Esophagus (tissue), 2 donors: ENCODE measurements at regions not wholly inside any gene's neighbourhood (a gene's known extent, or its start where the extent isn't known, plus 50 kb on each side); places are given as distances from the start of the nearest gene placed in this dataset.

Source experiments
- H3K27ac ChIP-seq, 2 donors: one replicate each; pipeline ENCODE4 v1.5.1; 2013; ENCODE audit warnings: low read depth in 2 of 2, mild to moderate bottlenecking in 2 of 2, inconsistent platforms in 1 of 2, low read length in 1 of 2, moderate library complexity in 1 of 2
- H3K27me3 ChIP-seq, 2 donors: one replicate each; pipeline ENCODE4 v1.6.1; 2013; ENCODE audit warnings: low read length in 2 of 2, control low read depth in 1 of 2, mild to moderate bottlenecking in 1 of 2; ENCODE audit not compliant: insufficient read depth in 2 of 2, control insufficient read depth in 1 of 2
- H3K36me3 ChIP-seq, 2 donors: one replicate each; pipeline ENCODE4 v1.6.1; 2013; ENCODE audit warnings: low read length in 1 of 2; ENCODE audit not compliant: control insufficient read depth in 2 of 2, insufficient read depth in 2 of 2
- H3K4me1 ChIP-seq, 2 donors: one replicate each; pipeline ENCODE4 v1.6.1; 2013; ENCODE audit warnings: low read length in 1 of 2; ENCODE audit not compliant: control insufficient read depth in 2 of 2, insufficient read depth in 2 of 2
- H3K4me3 ChIP-seq, 2 donors: one replicate each; pipeline ENCODE4 v1.5.1; 2013; ENCODE audit warnings: low read length in 2 of 2, mild to moderate bottlenecking in 2 of 2, low read depth in 1 of 2, moderate library complexity in 1 of 2
- H3K9me3 ChIP-seq, 2 donors: one replicate each; pipeline ENCODE4 v1.6.1; 2013; ENCODE audit warnings: mild to moderate bottlenecking in 2 of 2, low read depth in 1 of 2, low read length in 1 of 2, moderate library complexity in 1 of 2; ENCODE audit not compliant: control insufficient read depth in 2 of 2, insufficient read depth in 1 of 2
- WGBS, 2 donors: extraction: QIAGEN DNeasy Blood & Tissue Kit; methylation state at CpG; one replicate each; pipeline ENCODE4 v1.1.7; 2013; 5-methylcytosine and 5-hydroxymethylcytosine counted together
- donor health status: healthy with polysubstance abuse.
- donor health status: Bipolar disorder and iron deficiency.

DNA sequence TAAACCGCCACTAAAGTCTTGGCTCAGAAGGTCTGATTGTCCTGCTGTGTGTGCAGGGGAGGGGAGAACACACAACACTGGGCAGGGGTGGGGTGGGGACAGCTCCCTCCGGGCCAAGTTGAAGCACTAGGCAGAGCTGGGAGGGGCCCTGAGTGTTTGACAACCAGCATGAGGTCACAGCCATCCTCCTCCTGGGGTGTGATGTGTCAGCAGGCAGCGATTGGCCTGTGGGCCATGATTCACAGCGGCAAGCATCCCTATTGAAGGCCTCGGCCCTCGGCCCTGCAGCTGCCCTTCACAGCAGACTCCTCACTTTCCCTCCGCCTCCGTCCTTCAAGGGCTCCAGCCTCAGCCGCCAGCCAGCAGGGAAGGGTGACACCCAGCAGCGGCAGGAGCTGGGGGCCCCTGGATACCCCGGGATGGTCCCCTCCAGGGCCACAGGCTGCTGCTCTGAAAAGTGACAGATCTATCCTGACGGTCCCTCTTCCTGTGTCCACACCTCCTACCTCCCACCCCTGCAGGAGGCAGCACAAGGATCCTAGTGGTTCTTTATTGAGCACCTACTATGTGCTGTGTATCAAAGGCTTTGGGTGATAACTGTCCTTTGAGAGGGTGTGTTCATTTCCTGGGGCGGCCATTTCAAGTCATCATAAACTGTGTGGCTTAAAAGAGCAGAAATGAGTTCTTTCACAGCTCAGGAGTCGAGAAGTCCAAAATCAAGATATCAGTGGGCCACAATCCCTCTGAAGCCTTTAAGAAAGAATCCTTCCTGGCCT, 66.0 kb upstream of the SLC25A33 start:
- no peaks in the 10 kb centered on the region for H3K36me3 ChIP-seq
- H3K9me3 ChIP-seq: no peaks in the 10 kb centered on the region
- H3K27ac ChIP-seq: peak overlapping the region; percentile 25 to 88
- WGBS, 2 donors: 33 to 43% methylated on average over 14 of the region's 14 CpGs
- H3K27me3 ChIP-seq: no peaks in the 10 kb centered on the region
- H3K4me1 ChIP-seq: peaks cover 4 to 5% of the 10 kb centered on the region in 2 donors
- no peak overlapping the region for H3K4me3 ChIP-seq

DNA sequence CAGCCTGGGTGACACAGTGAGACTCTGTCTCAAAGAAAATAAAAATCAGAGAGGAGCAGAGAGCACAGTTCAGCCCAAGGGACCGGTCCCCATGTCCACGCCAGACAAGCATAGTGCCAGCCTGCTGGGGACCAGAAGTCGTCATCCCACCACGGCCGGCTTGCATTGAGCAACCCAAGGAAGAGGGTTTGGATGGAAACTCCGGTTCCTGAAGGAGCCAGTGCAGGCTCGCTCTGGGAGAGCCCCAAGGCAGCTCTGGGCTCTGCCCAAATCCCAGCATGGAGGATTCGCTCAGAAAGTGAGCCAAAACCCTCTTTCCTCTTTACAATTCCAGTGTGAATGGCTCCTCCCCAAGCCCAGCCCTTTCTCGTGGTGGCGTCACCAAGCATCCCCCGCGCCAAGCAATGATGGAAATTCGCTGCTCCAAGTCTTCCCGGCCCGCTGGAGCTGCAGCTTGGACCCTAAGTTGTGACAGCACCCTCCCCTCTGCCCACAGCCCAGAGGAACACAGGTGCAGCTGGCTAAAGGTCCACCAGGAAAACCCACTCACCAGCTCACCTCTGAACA, 64.1 kb upstream of the SLC25A33 start:
- H3K27ac ChIP-seq: peak overlapping the region; percentile 45 to 66
- WGBS, 2 donors: 41 to 61% methylated on average over 15 of the region's 15 CpGs
- peaks cover 4 to 8% of the 10 kb centered on the region in 2 donors for H3K4me1 ChIP-seq
- H3K27me3 ChIP-seq: no peaks in the 10 kb centered on the region
- no peak overlapping the region for H3K4me3 ChIP-seq
- no peaks in the 10 kb centered on the region for H3K9me3 ChIP-seq
- no peaks in the 10 kb centered on the region for H3K36me3 ChIP-seq

GRCh38 chr1:9476790-9477463, 62.3 kb upstream of the SLC25A33 start:
- Histone ChIP-seq H3K36me3 (no peaks in the 10 kb centered on the region), H3K4me1 (peaks cover 4 to 11% of the 10 kb centered on the region in 2 donors), H3K4me3 (no peak overlapping the region), H3K9me3 (no peaks in the 10 kb centered on the region), H3K27me3 (no peaks in the 10 kb centered on the region), H3K27ac (peak overlapping the region; percentile 43 to 56)
- 47 to 51% methylated on average over 4 of the region's 4 CpGs for WGBS, 2 donors

- Histone ChIP-seq H3K9me3 (no peaks in the 10 kb centered on the region), H3K36me3 (no peaks in the 10 kb centered on the region), H3K4me3 (no peak overlapping the region), H3K4me1 (peaks cover 0 to 12% of the 10 kb centered on the region in 2 donors), H3K27ac (peak overlapping the region in 1 of 2 donors; percentile 43), H3K27me3 (no peaks in the 10 kb centered on the region)
- WGBS, 2 donors: 79 to 80% methylated on average over 4 of the region's 4 CpGs
These were observed 61.7 kb upstream of the SLC25A33 start for GRCh38 chr1:9477535-9477934.

GRCh38 chr1:9478021-9478420, 61.2 kb upstream of the SLC25A33 start:
- peaks cover 0 to 11% of the 10 kb centered on the region in 2 donors for H3K4me1 ChIP-seq
- H3K27ac ChIP-seq: no peak overlapping the region
- H3K27me3 ChIP-seq: no peaks in the 10 kb centered on the region
- no peaks in the 10 kb centered on the region for H3K36me3 ChIP-seq
- WGBS, 2 donors: 85 to 91% methylated on average over 6 of the region's 6 CpGs
- no peaks in the 10 kb centered on the region for H3K9me3 ChIP-seq
- H3K4me3 ChIP-seq: no peak overlapping the region

GRCh38 chr1:9481048-9481447, 58.2 kb upstream of the SLC25A33 start:
- no peak overlapping the region for H3K27ac ChIP-seq
- 33 to 55% methylated on average over 6 of the region's 6 CpGs for WGBS, 2 donors
- H3K36me3 ChIP-seq: no peaks in the 10 kb centered on the region
- no peak overlapping the region for H3K4me3 ChIP-seq
- H3K4me1 ChIP-seq: peaks cover 0 to 11% of the 10 kb centered on the region in 2 donors
- H3K27me3 ChIP-seq: no peaks in the 10 kb centered on the region
- no peaks in the 10 kb centered on the region for H3K9me3 ChIP-seq

DNA sequence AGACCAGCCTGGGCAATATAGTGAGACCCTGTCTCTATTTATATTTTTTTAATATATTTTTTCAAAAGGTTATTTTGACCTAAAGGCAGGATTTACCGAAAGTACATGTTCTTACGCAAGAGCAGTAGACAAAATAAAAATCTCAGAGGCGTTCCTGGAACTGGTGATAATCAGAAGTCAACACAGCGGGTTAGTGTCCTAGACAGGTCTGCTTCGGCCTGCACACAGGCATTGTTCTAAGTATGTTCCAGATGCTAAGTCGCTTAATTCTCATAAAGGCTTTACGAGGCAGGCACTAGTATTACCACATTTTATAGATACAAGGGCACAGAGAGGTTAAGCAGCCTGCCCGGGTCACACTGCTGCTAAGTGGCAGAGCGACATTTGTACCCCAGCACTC, 56.9 kb upstream of the SLC25A33 start:
- Histone ChIP-seq H3K27me3 (no peaks in the 10 kb centered on the region), H3K4me1 (peaks cover 0 to 10% of the 10 kb centered on the region in 2 donors), H3K9me3 (no peaks in the 10 kb centered on the region), H3K27ac (no peak overlapping the region), H3K4me3 (no peak overlapping the region), H3K36me3 (no peaks in the 10 kb centered on the region)
- 84 to 85% methylated on average over 9 of the region's 9 CpGs for WGBS, 2 donors

DNA sequence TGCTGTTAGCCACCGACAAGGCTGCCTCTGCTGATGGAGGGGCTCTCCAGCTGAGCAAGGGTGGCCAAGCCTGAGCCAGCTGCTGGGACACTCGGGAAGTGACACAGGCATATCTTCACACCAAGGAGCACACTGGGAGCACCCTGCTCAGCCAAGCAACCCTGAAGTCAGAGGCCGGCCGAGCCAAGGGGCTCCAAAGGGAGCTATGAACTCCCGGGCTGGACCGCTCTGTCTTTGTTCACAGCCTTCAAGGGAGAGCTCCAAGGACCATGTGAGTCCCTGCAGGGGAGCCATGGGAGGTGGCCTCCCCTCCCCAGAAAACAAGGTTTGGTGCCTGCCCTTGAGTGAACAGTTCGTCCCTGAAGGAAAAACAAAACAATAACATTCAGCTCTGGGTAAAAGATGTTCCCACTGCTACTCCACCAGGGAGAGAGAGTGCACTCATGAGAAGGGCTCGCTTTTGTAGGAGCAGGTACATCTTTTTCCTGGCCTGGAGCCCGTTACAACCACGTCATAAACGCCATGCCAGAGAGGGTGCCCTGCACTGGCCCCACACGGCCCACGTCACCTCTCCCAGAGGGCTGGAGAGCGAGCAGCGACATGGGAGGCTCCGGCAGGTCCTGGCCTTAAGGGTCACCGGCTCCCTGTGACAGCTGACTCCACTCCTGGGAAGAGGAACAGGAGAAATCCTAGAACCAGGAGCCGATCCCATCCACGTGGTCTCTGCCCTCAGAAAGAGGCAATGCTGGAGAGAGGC, 56.3 kb upstream of the SLC25A33 start:
- H3K27me3 ChIP-seq: no peaks in the 10 kb centered on the region
- H3K4me3 ChIP-seq: no peak overlapping the region
- no peak overlapping the region for H3K27ac ChIP-seq
- H3K4me1 ChIP-seq: peaks cover 0 to 9% of the 10 kb centered on the region in 2 donors
- no peaks in the 10 kb centered on the region for H3K9me3 ChIP-seq
- 86 to 88% methylated on average over 19 of the region's 19 CpGs for WGBS, 2 donors
- no peaks in the 10 kb centered on the region for H3K36me3 ChIP-seq

DNA sequence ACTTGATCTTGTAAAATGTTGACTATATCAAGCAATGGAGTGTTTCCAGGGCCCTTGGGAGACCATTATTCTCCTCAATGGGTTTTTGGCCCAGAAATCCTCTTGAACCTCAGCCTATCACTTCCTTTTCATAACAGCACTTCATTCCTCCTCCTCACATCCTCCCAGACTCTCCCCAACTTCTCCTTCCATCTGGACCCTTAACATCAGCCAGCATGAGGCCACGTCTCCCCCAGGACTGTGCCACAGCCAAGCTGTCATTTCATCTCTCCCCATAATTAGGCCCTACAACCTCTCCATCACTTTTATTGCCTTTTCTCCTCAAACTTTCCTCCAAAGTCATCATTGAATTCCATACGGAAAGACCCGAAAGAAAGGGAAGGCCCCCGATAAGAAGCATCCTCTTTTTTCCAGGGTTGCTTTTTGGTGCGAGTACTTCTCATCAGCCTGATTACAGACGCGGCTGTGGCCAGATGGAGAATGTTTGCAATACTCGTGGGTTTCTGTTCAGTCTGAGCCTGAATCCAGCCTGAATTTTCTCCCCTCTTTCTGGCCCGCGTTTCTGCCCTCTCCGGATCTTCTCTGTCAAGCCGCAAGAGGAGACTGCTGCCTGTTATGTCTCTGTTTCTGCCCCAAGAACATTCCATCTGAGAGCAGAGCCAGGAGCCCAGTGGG, 52.7 kb upstream of the SLC25A33 start:
- 81 to 85% methylated on average over 12 of the region's 12 CpGs for WGBS, 2 donors
- Histone ChIP-seq H3K36me3 (no peaks in the 10 kb centered on the region), H3K4me3 (no peak overlapping the region), H3K27ac (no peak overlapping the region), H3K9me3 (no peaks in the 10 kb centered on the region), H3K4me1 (peaks cover 0 to 3% of the 10 kb centered on the region in 2 donors), H3K27me3 (no peaks in the 10 kb centered on the region)
